ENCODE measurements at regions not wholly inside any gene's neighbourhood (a gene's known extent, or its start where the extent isn't known, plus 50 kb on each side); places are given as distances from the start of the nearest gene placed in this dataset.

- TF ChIP-seq, protein P1, sequence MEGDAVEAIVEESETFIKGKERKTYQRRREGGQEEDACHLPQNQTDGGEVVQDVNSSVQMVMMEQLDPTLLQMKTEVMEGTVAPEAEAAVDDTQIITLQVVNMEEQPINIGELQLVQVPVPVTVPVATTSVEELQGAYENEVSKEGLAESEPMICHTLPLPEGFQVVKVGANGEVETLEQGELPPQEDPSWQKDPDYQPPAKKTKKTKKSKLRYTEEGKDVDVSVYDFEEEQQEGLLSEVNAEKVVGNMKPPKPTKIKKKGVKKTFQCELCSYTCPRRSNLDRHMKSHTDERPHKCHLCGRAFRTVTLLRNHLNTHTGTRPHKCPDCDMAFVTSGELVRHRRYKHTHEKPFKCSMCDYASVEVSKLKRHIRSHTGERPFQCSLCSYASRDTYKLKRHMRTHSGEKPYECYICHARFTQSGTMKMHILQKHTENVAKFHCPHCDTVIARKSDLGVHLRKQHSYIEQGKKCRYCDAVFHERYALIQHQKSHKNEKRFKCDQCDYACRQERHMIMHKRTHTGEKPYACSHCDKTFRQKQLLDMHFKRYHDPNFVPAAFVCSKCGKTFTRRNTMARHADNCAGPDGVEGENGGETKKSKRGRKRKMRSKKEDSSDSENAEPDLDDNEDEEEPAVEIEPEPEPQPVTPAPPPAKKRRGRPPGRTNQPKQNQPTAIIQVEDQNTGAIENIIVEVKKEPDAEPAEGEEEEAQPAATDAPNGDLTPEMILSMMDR (IDR thresholded peaks at IDR 0.05), result no peak
- TF ChIP-seq POLR2AphosphoS5 (IDR thresholded peaks at IDR 0.05), result no peak
- TF ChIP-seq POLR2A (IDR thresholded peaks at IDR 0.05), result no peak
Observed at GRCh38 chrX:116236666-116237065, 66.1 kb downstream of the AGTR2 start.

Data from transverse colon (tissue), 4 donors.